ENCODE measurements at regions not wholly inside any gene's neighbourhood (a gene's known extent, or its start where the extent isn't known, plus 50 kb on each side); places are given as distances from the start of the nearest gene placed in this dataset.

DNA sequence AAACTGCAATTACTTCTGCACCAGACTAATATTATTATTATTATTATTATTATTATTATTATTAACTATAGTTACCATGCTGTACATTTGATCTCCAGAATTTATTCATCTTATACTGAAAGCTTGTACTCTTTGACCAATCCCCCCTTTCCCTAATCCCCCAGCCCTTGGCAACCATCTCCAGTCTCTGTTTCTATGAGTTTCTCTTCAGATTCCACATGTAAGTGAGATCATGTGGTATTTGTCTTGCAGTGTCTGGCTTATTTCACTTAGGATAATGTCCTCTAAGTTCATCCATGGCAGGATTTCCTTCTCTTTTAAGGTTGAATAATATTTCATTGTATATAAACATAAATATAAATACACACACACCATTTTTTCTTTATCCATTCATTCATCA, 287.0 kb upstream of the DAB2 start:
- DNase-seq (no peak), ATAC-seq (no peak)
- H3K27ac ChIP-seq (ENCODE audit: low read length) = peak overlapping the region; percentile 97
- ChIA-PET CTCF (no interaction called here), POLR2A (ENCODE audit: unreplicated experiment) (no interaction called here)
- TF ChIP-seq, protein P1, sequence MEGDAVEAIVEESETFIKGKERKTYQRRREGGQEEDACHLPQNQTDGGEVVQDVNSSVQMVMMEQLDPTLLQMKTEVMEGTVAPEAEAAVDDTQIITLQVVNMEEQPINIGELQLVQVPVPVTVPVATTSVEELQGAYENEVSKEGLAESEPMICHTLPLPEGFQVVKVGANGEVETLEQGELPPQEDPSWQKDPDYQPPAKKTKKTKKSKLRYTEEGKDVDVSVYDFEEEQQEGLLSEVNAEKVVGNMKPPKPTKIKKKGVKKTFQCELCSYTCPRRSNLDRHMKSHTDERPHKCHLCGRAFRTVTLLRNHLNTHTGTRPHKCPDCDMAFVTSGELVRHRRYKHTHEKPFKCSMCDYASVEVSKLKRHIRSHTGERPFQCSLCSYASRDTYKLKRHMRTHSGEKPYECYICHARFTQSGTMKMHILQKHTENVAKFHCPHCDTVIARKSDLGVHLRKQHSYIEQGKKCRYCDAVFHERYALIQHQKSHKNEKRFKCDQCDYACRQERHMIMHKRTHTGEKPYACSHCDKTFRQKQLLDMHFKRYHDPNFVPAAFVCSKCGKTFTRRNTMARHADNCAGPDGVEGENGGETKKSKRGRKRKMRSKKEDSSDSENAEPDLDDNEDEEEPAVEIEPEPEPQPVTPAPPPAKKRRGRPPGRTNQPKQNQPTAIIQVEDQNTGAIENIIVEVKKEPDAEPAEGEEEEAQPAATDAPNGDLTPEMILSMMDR (conservative IDR thresholded peaks at IDR 0.05; ENCODE audit: low read depth, low read length) = no peak
- TF ChIP-seq EZH2phosphoT487 (IDR thresholded peaks at IDR 0.05; ENCODE audit: borderline replicate concordance, low read length) (no peak), EZH2 (IDR thresholded peaks at IDR 0.05; ENCODE audit: low read length, unreplicated experiment) (no peak)
- peaks cover 36% of the 10 kb centered on the region for H3K4me1 ChIP-seq (ENCODE audit: insufficient read depth, low read length)
- no peaks in the 10 kb centered on the region for H3K79me2 ChIP-seq (ENCODE audit: low read length)
- no peak overlapping the region for H3K4me3 ChIP-seq (ENCODE audit: low read length)
- H3K27me3 ChIP-seq (ENCODE audit: low read length) = no peaks in the 10 kb centered on the region
- no peaks in the 10 kb centered on the region for H4K20me1 ChIP-seq (ENCODE audit: low read length)
- H3F3A ChIP-seq (ENCODE audit: low read length, unreplicated experiment) = peaks cover 9% of the 10 kb centered on the region
- H2AFZ ChIP-seq (ENCODE audit: low read length) = no peak overlapping the region
- intact Hi-C loops (cut with micrococcal nuclease) = loop anchor here (2.0 to 10.0 kb wide), 6 partner anchors 55 to 863 kb away; no protein-coding TSS in a partner anchor
- H3K4me2 ChIP-seq (ENCODE audit: low read length) = no peak overlapping the region
- peak overlapping the region; percentile 60; the same call in 1 of the 2 replicates for H3K9ac ChIP-seq (ENCODE audit: low read length)
- H3K9me2 ChIP-seq (replicated peaks; ENCODE audit: low read length) = no peaks in the 10 kb centered on the region
- no peaks in the 10 kb centered on the region for H3K9me3 ChIP-seq (ENCODE audit: low read length)
- no TSS peak for BruUV-seq (replicated peaks)
- H3K36me3 ChIP-seq (ENCODE audit: low read depth, low read length) = no peaks in the 10 kb centered on the region

DNA sequence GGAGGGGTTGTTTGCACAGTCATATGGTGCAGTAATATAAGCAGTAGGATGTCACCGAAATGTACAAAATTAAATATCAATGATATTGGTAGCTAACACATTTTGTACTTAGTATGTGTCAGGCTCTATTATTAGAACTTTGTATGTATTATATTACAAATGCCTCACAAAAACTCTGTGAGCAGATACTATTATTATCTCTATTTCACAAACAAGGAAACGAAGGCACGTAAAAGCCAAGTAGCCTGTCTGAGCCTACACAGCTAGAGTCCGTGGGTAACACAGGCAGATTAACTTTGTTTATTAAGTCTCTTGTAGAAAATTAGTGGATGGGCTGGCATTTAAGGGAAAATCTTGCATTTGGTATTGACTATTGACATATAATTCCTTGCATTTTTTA, 284.3 kb upstream of the DAB2 start:
- CTCF ChIA-PET = no interaction called here
- DNase-seq (no peak), ATAC-seq (no peak)
- no peak overlapping the region for H3K4me2 ChIP-seq (ENCODE audit: low read length)
- TF ChIP-seq, protein P1 (conservative IDR thresholded peaks at IDR 0.05; ENCODE audit: low read depth, low read length) = no peak
- no peak for TF ChIP-seq EZH2 (IDR thresholded peaks at IDR 0.05; ENCODE audit: low read length, unreplicated experiment)
- H3K36me3 ChIP-seq (ENCODE audit: low read depth, low read length) = no peaks in the 10 kb centered on the region
- H3K27ac ChIP-seq (ENCODE audit: low read length) = no peak overlapping the region
- no peaks in the 10 kb centered on the region for H3K79me2 ChIP-seq (ENCODE audit: low read length)
- H4K20me1 ChIP-seq (ENCODE audit: low read length) = no peaks in the 10 kb centered on the region
- no peak overlapping the region for H2AFZ ChIP-seq (ENCODE audit: low read length)
- H3K27me3 ChIP-seq (ENCODE audit: low read length) = no peaks in the 10 kb centered on the region
- POLR2A ChIA-PET (ENCODE audit: unreplicated experiment) = no interaction called here
- no peak overlapping the region for H3K4me3 ChIP-seq (ENCODE audit: low read length)
- intact Hi-C loops (cut with micrococcal nuclease) = no loop called here
- peaks cover 21% of the 10 kb centered on the region for H3K4me1 ChIP-seq (ENCODE audit: insufficient read depth, low read length)
- no peaks in the 10 kb centered on the region for H3K9me2 ChIP-seq (replicated peaks; ENCODE audit: low read length)
- H3K9me3 ChIP-seq (ENCODE audit: low read length) = no peaks in the 10 kb centered on the region
- no TSS peak for BruUV-seq (replicated peaks)
- H3K9ac ChIP-seq (ENCODE audit: low read length) = no peak overlapping the region
- peaks cover 9% of the 10 kb centered on the region for H3F3A ChIP-seq (ENCODE audit: low read length, unreplicated experiment)

GRCh38 chr5:39702928-39703327, 278.1 kb upstream of the DAB2 start:
- intact Hi-C loops (cut with micrococcal nuclease) = no loop called here
- Histone ChIP-seq H3K4me3 (ENCODE audit: low read length) (no peak overlapping the region), H2AFZ (ENCODE audit: low read length) (no peak overlapping the region), H3F3A (ENCODE audit: low read length, unreplicated experiment) (no peaks in the 10 kb centered on the region), H3K4me1 (ENCODE audit: insufficient read depth, low read length) (no peaks in the 10 kb centered on the region), H3K9me2 (replicated peaks; ENCODE audit: low read length) (no peaks in the 10 kb centered on the region), H3K9me3 (ENCODE audit: low read length) (no peaks in the 10 kb centered on the region), H3K36me3 (ENCODE audit: low read depth, low read length) (no peaks in the 10 kb centered on the region), H3K27ac (ENCODE audit: low read length) (no peak overlapping the region), H4K20me1 (ENCODE audit: low read length) (no peaks in the 10 kb centered on the region), H3K27me3 (ENCODE audit: low read length) (no peaks in the 10 kb centered on the region), H3K9ac (ENCODE audit: low read length) (no peak overlapping the region), H3K79me2 (ENCODE audit: low read length) (no peaks in the 10 kb centered on the region), H3K4me2 (ENCODE audit: low read length) (no peak overlapping the region)
- ATAC-seq (no peak), DNase-seq (no peak)
- no TSS peak for BruUV-seq (replicated peaks)
- CTCF ChIA-PET = no interaction called here
- POLR2A ChIA-PET (ENCODE audit: unreplicated experiment) = no interaction called here
- TF ChIP-seq EZH2phosphoT487 (IDR thresholded peaks at IDR 0.05; ENCODE audit: borderline replicate concordance, low read length) = no peak
